Trophoblast cell (in vitro differentiated cells and primary cell): ENCODE measurements at regions not wholly inside any gene's neighbourhood (a gene's known extent, or its start where the extent isn't known, plus 50 kb on each side); places are given as distances from the start of the nearest gene placed in this dataset.

ENCODE experiments used
- DNase-seq, 2 donors: peaks; one replicate each; pipeline ENCODE4 v3.0.0-alpha.2; 2016
- H2AFZ ChIP-seq: 2 replicates; pipeline ENCODE4 v1.6.1; 2013; ENCODE audit warnings: low read length, moderate library complexity, mild to moderate bottlenecking; ENCODE audit not compliant: insufficient read depth, poor library complexity
- H2AK5ac ChIP-seq: 2 replicates; pipeline ENCODE4 v1.6.1; 2013; ENCODE audit warnings: mild to moderate bottlenecking, low read length
- H2BK120ac ChIP-seq: 2 replicates; pipeline ENCODE4 v1.6.1; 2013; ENCODE audit warnings: low read length, mild to moderate bottlenecking, moderate library complexity; ENCODE audit not compliant: insufficient read depth, poor library complexity
- H2BK12ac ChIP-seq: 2 replicates; pipeline ENCODE4 v1.6.1; 2013; ENCODE audit warnings: mild to moderate bottlenecking, low read length, moderate library complexity
- H2BK5ac ChIP-seq: 2 replicates; pipeline ENCODE4 v1.6.1; 2013; ENCODE audit warnings: low read length, low read depth, moderate library complexity, mild to moderate bottlenecking; ENCODE audit not compliant: poor library complexity
- H3K14ac ChIP-seq: 2 replicates; pipeline ENCODE4 v1.6.1; 2013; ENCODE audit warnings: mild to moderate bottlenecking, low read length
- H3K18ac ChIP-seq: 2 replicates; pipeline ENCODE4 v1.6.1; 2013; ENCODE audit warnings: mild to moderate bottlenecking, low read length
- H3K23ac ChIP-seq: 2 replicates; pipeline ENCODE4 v1.6.1; 2013; ENCODE audit warnings: low read length
- H3K27ac ChIP-seq: 2 replicates; pipeline ENCODE4 v1.5.1; 2013; ENCODE audit warnings: low read depth, mild to moderate bottlenecking, inconsistent platforms, low read length, moderate library complexity
- H3K27me3 ChIP-seq: 2 replicates; pipeline ENCODE4 v1.6.1; 2013; ENCODE audit warnings: inconsistent platforms, mild to moderate bottlenecking, low read length, moderate library complexity; ENCODE audit not compliant: insufficient read depth
- H3K36me3 ChIP-seq, 2 experiments: 1 replicate in 1 of 2; 2 replicates in 1 of 2; pipeline ENCODE4 v1.6.1; 2013; ENCODE audit warnings: low read length in 2 of 2, mild to moderate bottlenecking in 2 of 2, moderate library complexity in 1 of 2; ENCODE audit not compliant: insufficient read depth in 2 of 2, control insufficient read depth in 1 of 2
- H3K4ac ChIP-seq: 2 replicates; pipeline ENCODE4 v1.6.1; 2013; ENCODE audit warnings: low read depth, mild to moderate bottlenecking, low read length, moderate library complexity
- H3K4me1 ChIP-seq, 2 experiments: 1 replicate in 1 of 2; 2 replicates in 1 of 2; pipeline ENCODE4 v1.6.1; 2013; ENCODE audit warnings: low read length in 2 of 2, mild to moderate bottlenecking in 2 of 2, moderate library complexity in 1 of 2; ENCODE audit not compliant: insufficient read depth in 2 of 2, control insufficient read depth in 1 of 2
- H3K4me2 ChIP-seq: 2 replicates; pipeline ENCODE4 v1.6.1; 2013; ENCODE audit warnings: inconsistent platforms, mild to moderate bottlenecking, low read length, moderate library complexity
- H3K4me3 ChIP-seq: 2 replicates; pipeline ENCODE4 v1.5.1; 2013; ENCODE audit warnings: mild to moderate bottlenecking, low read depth, low read length, inconsistent platforms
- H3K79me1 ChIP-seq: one replicate; pipeline ENCODE4 v1.6.1; 2013; ENCODE audit warnings: low read length
- H3K79me2 ChIP-seq: 2 replicates; pipeline ENCODE4 v1.6.1; 2013; ENCODE audit warnings: low read length, mild to moderate bottlenecking; ENCODE audit not compliant: control insufficient read depth, insufficient read depth, poor library complexity
- H3K9ac ChIP-seq: 2 replicates; pipeline ENCODE4 v1.6.1; 2013; ENCODE audit warnings: mild to moderate bottlenecking, low read length
- H3K9me3 ChIP-seq: 2 replicates; pipeline ENCODE4 v1.6.1; 2013; ENCODE audit warnings: low read depth, mild to moderate bottlenecking, control low read depth, inconsistent platforms, low read length; ENCODE audit not compliant: insufficient read depth
- H4K12ac ChIP-seq: 2 replicates; pipeline ENCODE4 v1.6.1; 2013; ENCODE audit warnings: low read depth, mild to moderate bottlenecking, low read length, moderate library complexity
- H4K8ac ChIP-seq: 2 replicates; pipeline ENCODE4 v1.6.1; 2013; ENCODE audit warnings: low read depth, mild to moderate bottlenecking, low read length, moderate library complexity
- H4K91ac ChIP-seq: one replicate; pipeline ENCODE4 v1.6.1; 2013; ENCODE audit warnings: low read depth, mild to moderate bottlenecking, low read length, moderate library complexity
- WGBS: extraction: QIAGEN DNeasy Blood & Tissue Kit; methylation state at CpG from one replicate; pipeline ENCODE4 v1.1.7; 2013; ENCODE audit warnings: missing lambda C conversion rate; ENCODE audit not compliant: insufficient read length, insufficient coverage; ENCODE audit errors: extremely low coverage; 5-methylcytosine and 5-hydroxymethylcytosine counted together

- no peak overlapping the region for H3K23ac ChIP-seq
- no peaks in the 10 kb centered on the region for H3K9me3 ChIP-seq
- no peak overlapping the region for H2AK5ac ChIP-seq
- no peak overlapping the region for H3K14ac ChIP-seq
- no peaks in the 10 kb centered on the region for H3K27me3 ChIP-seq
- H2BK5ac ChIP-seq: no peak overlapping the region
- no peak overlapping the region for H4K8ac ChIP-seq
- H4K12ac ChIP-seq: no peak overlapping the region
- no peak overlapping the region for H3K4me2 ChIP-seq
- no peak overlapping the region for H2AFZ ChIP-seq
- H3K4me3 ChIP-seq: no peak overlapping the region
- H2BK120ac ChIP-seq: no peak overlapping the region
- H3K36me3 ChIP-seq: no peaks in the 10 kb centered on the region
- no peaks in the 10 kb centered on the region for H3K79me1 ChIP-seq
- no peak overlapping the region for H4K91ac ChIP-seq
- no peak overlapping the region for H3K4ac ChIP-seq
- no peak overlapping the region for H3K27ac ChIP-seq
- no peak for DNase-seq
- WGBS: no CpG with 5 or more reads among the region's 1 CpG
- H2BK12ac ChIP-seq: no peak overlapping the region
- H3K4me1 ChIP-seq: no peaks in the 10 kb centered on the region
- no peak overlapping the region for H3K9ac ChIP-seq
- H3K18ac ChIP-seq: no peak overlapping the region
- H3K79me2 ChIP-seq: no peaks in the 10 kb centered on the region
Measured at GRCh38 chr4:137587796-137588195, 55.5 kb upstream of the PCDH18 start.

DNA sequence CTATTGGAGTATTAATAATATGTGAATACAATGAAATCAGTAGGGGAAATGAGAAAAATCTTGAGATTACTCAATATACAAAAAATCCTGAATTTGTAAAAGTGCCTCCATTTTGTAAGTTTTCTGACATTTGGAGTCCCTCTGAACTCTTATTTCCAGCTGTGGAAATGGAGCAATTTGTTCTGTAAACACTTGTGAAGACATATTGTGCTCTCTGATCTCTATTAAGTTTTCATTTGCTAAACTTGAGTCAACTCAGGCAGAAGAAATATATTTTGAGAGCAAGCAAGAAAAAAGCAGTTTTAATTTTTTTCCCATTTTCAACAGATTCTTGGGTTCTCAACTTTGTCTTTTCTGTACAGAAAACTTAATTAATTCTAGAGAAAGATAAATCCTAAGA lies 51.4 kb upstream of the PCDH18 start:
- Histone ChIP-seq H2BK12ac (no peak overlapping the region), H3K36me3 (no peaks in the 10 kb centered on the region), H3K79me1 (no peaks in the 10 kb centered on the region), H3K18ac (no peak overlapping the region), H2BK120ac (no peak overlapping the region), H2BK5ac (no peak overlapping the region), H3K27me3 (no peaks in the 10 kb centered on the region), H3K23ac (no peak overlapping the region), H3K4me1 (no peaks in the 10 kb centered on the region), H3K4me3 (no peak overlapping the region), H2AFZ (no peak overlapping the region), H4K12ac (no peak overlapping the region), H3K14ac (no peak overlapping the region), H3K9me3 (no peaks in the 10 kb centered on the region), H3K79me2 (no peaks in the 10 kb centered on the region), H3K4me2 (no peak overlapping the region), H3K27ac (no peak overlapping the region), H2AK5ac (no peak overlapping the region), H4K91ac (no peak overlapping the region), H3K9ac (no peak overlapping the region), H3K4ac (no peak overlapping the region), H4K8ac (no peak overlapping the region)
- DNase-seq: no peak
